NCI-H82 treated with DMSO at 0.1 percent for 48 hours (cell line): ENCODE measurements at regions not wholly inside any gene's neighbourhood (a gene's known extent, or its start where the extent isn't known, plus 50 kb on each side); places are given as distances from the start of the nearest gene placed in this dataset.

Source experiments
- DNase-seq: peaks from one replicate; lab custom pipeline; 2025; ENCODE audit not compliant: unreplicated experiment; lab: John Stamatoyannopoulos, UW

DNA sequence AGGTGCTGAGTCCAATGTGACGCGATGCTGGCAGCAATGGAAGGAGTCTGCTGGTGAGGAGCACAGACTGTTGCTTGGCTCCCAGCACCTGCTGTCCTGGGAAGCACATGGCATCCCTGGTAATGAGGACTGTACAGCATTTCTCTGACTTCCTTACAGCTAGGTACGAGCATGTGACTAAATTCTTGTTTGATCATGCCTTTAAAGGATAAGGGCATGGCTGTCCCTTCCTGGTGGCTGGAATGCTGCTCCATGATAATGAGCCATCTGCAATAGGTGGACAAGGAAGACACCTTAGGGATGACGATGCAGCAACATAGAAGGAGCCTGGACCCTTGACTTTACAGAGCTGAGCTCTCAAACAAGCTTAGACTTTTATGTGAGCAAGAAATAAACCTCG lies 278.0 kb upstream of the SPRED2 start:
- DNase-seq: no peak

DNA sequence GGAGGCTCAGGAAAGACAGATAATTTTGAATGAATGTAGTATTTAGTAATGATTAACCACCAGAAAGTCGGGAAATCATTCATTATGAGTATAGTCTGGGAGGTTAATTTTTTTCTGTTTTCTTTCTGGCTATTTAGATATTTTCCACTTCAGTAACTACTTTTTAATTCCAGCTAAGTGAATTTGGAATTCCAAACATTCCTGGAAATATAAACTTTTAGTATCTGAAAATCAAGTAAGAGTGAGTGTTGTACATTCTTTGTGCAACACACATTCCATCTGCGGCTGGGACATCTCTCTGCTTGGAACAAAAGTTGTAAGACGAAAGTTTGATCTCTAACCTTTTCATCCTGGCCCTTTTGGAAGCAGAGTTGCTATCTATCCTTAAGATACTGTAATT lies 275.7 kb upstream of the SPRED2 start:
- no peak for DNase-seq

DNA sequence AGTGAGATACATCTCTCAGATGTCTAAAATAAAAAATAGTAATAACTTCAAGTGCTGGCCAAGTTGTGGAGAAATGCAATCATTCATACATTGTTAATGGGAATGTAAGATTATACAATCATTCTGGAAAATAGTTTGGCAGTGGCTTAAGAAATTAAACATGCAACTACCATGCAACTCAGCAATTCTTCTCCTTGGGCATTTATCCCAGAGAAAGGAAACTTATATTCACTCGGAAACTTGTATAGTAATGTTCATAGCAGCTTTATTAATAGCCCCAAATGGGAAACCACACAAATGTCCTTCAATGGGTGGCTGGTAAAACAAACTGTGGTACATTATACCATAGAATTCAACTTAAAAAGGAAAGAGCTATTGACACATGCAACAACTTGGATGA lies 274.0 kb upstream of the SPRED2 start:
- DNase-seq: no peak

DNA sequence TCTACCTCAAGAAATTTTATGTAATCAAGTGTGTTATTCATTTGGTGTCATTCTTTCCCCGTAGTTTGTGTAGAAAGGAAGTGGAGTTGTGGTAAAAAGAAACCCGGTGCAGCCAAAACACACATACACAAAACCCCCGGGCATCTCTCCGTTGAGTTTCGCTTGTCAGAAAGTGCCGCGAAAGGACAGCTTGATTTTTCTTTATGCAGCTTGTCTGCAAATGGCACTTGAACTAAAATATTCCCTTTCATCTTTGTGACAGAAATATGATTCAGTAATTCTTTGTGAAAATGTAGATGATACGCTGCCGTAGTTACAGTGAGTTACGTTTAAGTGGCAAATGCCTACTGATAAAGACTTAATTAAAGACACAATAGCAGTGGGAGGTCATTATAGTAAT lies 268.8 kb upstream of the SPRED2 start:
- no peak for DNase-seq

DNA sequence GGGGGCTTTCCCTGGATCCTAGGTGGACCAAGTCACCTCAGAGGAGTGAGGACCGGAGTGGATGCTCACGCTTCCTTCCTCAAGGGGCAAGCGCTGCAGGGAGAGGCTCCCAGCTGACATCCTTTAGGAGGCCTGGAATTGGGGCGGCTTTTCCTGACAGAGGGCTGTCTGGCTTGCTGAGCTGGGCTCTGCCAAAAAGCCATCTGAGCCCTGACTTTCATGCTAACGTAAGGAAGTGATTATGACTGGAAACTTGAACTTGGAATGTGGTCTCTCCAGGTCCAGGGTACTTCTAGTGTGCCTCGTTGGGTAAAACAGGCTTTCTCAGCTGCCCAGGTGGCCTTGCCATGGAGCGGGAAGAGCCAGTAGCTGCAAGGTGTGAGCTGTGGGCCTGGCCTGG lies 268.3 kb upstream of the SPRED2 start:
- DNase-seq: no peak

DNA sequence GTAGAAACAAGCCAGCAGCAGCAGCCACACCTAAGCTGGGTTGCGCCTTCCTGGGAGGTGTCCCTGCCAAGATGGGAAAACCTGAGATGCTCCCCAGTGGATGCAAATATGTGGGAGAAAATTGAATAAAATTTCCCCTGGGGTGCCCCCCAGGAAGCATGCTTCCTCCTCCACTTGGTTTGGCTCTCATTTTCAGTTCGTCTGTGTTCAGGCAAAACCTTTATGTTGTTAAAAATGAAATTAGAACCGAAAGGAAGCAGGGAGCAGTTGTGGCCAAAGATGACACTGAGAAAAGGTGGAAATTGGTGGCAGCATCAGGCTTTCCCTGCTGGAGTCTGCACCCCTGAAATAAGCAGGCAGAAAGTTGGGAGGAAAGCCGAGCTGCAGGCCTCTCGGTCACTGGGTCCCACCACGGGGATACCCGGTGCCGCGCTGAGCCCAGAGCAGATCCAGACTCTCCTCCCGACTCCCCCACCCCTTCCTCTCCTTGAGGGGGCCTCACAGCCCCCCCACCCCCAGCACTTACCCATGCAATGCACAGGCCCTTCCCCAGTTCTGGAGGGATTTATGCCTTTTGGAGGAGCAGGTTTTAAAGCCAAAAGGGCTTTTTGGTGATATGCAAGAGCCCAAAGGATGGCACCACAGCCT lies 267.7 kb upstream of the SPRED2 start:
- no peak for DNase-seq

DNA sequence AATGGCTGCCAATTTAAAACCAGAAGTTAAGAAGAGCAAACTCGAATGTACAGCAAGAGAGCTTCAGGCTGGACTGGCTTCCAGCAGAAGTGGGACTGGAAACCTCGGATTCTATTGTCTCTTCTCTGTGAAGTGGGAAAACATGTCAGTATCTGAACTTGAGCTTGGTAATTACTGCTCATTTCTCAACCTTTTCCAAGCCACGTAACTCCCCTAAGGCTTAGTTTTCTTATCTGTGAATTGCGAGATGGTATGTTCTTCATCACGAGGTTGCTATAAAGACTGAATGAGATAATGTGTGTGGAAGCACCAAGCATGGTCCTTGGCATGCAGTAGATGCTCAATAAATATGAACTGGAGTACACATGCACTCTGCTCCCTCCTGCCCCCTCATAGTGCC lies 259.4 kb upstream of the SPRED2 start:
- no peak for DNase-seq

DNA sequence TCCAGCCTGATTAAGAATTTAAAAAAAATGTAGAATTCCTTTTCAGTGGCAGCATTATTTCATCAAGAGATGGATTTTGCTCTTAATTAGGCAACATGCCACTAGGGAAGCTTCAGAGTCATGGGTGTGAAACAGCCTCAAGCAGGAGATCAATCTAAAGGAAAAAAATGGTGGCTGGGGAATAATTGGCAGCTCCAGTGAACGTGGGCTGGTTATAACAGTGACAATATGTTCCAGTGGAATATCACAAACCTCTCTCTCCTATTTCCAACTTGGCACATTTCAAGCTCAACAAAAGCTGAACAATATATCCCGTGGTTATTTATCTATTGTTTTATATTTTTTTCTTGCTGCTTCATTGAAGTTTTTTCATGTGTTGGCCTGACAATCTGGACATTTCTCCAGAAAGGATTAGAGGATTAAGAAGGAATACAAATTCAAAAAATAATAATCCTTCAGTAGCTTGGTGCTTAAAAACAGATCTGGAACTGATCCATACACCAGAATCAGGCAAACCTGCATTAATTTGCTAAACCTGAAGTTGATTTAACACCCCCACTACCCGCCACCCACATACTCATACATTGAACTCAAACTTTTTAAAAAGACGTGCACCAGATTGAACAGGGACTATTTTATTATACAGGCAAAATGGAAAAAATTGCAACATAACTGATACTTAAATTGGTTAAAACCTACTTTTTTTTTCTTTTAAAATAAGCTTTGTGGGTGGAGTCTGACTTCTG lies 255.9 kb upstream of the SPRED2 start:
- DNase-seq: no peak

DNA sequence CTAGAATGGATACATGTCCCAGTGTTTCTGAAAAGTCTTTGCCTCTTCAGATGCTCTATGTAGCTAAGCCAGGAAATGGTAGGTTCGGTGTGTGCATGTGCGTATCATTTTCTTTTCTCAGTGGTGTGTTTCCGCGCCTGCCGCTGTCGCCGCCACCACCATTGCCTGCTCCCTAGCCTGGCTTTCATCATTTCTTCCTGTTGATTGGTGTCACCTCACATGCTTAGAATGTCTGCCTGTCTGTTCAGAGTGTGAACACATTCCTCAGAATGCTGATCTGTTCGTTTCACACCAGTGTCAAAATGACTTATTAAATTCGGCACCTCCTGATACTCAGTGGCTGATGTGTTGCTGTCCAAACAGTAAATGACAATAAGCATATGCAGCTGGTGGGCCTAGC lies 255.2 kb upstream of the SPRED2 start:
- DNase-seq: no peak

DNA sequence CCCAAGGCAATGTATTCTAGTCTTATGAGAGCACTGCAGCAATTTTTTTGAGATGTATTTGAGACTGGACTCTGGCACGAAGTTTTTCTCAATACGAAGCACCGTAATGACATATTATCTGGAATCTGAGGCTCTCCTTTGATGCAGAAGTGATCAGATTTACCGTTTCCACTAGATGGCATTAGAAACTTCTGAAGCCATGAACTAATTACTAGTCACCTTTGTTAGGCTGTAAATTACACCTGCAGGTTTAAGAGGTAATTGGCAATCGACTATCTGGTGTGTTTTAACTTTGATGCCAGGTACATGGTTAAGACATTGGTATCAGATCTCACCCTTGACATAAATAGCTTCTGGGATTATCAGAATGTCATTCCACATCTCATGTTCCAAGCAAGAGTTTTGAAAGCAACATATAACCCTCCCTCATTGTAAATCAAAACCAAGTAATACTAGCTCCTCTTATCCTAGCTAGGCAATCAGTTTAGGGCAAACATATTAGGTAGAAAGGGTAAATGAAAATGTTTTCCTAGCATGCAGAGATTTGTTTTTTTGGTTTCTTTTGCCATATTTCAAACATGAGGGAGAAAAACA lies 254.6 kb upstream of the SPRED2 start:
- no peak for DNase-seq

DNA sequence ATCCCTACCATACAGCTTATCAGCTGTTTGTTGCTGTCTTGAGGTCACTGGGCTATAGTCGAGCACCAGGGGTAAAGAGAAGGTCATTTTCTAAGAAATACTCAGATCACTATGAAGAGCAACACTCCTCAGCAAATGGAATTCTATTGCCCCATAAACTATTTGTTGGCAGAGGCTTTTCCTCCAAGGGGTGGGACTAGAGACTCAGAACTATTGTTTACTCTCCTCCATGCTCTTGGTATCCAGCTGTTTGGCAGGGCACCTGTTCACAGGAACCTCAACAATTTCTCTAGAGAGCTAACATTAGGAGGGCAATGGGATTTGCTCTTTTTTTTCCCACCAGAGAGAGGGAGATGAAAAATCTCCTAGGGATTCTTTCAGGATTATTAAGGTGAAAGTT lies 249.1 kb upstream of the SPRED2 start:
- no peak for DNase-seq

DNA sequence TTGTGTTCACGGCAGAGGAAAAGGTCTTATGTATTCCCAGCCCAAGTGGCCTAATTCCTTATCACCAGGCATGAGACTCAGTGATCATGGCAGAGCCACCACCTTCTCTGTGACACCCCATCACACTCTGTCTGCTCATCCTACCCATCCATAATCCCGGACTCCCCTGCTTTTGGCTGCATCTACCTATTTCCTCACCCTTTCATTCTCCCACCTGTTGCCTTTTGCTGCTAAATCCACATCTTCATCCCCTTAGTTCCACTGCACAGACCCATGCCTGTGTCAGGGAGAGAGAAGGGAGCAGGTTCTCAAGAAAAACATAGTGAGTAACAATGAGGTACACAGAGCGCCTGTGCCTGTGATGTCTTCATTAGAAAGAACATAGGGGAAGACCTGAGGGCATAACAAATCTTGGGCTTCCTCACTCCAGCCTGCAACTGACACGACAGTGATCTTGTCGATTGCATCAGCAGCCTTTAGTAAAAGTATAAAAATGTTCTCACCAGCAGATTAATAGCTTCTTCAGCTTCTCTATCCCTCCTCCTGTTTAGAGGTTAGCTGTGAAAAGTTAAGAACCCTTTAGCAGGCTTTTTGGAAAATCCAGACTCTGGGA lies 246.5 kb upstream of the SPRED2 start:
- DNase-seq: no peak

DNA sequence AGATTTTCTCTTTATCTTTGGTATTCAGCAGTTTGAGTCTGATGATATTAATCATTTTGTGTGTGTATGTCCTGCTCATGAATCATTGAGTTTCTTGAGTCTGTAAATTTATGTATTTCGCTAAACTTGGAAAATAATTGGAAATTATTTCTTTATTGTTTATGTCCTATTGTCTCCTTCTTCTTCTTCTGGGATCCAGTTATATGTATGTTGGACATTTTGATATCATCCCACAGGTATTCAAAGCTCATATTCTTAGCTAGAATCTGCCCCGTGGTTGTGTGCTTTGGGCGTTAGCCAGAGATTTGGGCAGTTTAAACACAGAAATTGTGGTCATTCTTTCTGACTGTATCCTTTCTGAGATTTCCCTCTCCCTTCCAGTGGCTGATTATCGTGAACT lies 243.0 kb upstream of the SPRED2 start:
- no peak for DNase-seq

DNA sequence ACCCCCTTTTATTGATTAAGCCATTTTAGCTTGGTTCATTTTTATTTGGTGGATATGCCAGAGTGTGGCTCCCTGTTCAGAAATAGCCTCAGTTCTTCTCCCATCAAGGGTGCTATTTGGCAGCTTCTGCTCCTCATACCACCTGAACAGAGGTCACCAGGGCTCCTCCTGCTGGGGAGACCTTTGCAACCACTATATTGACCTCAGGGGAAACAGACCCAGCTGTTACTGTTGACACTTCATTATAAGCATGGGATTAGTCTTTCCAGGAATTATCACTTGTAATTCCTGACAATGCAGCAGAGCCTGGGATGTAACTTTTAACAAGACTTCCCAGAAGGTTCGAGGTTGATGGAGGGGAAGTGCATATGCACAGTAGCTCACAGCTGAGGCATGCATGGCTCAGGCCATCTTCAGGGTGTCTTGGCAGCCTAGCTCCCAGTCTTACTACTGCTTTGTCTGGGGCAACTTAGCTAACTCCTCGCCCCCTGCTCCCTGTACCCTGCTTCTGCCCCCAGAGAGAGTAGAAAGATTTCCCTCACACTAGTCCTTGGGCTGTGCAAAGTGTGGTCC lies 239.4 kb upstream of the SPRED2 start:
- DNase-seq: peak; percentile 50

DNA sequence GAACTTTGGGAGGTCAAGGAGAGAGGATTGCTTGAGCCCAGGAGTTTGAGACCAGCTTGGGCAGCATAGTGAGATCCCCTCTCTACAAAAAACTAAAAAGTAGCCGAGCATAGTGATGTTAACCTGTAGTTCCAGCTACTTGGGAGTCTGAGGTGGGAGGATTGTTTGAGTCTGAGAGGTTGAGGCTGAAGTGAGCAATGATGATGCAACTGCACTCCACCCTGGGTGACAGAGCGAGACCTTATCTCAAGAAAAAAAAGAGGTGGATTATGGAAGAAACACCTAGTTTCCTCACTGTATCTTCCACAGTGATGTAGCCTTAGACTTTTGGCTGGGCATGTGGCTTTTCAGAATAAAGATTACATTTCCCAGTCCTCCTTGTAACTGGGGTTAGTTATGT lies 237.2 kb upstream of the SPRED2 start:
- DNase-seq: no peak

DNA sequence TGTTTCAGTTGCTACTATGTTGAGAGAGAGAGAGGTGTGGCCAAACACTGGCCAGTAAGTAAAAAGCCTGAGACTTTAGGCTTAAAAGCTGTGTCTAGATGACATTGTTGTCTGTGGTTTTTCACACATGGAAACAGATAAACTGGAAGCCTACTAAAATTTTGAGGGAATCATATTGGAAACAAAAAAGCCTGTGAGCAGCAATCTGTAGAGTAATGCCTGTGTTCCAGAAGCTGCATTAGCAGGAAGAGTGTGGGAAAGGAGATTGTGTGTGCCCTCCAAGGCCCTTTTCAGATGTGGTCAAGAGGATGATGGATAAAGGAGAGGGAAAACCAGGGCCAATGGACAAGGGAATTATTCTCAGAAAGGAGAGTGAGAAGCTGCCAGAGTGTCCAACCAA lies 236.3 kb upstream of the SPRED2 start:
- DNase-seq: no peak

DNA sequence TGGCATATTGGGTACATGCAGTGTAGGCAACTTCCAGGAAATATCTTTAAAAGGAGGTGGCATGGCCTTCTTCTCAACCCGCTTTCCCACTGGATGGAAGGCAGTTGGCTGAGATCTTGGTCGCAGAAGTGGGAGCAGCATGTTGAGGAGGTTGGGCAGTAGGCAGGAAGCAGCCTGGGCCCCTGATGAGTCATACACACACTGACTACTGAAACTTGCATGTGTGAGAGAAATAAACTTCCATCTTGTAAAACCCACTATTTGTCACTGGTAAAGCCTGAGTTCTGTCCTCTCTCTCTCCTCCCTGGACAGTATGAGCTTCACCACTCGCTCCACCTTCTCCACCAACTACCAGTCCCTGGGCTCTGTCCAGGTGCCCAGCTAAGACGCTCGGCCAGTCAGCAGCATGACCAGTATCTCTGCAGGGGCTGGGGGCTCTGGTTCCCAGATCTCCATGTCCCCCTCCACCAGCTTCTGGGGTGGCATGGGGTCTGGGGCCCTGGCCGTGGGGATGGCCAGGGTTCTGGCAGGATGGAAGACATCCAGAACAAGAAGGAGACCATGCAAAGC lies 233.8 kb upstream of the SPRED2 start:
- DNase-seq: no peak

DNA sequence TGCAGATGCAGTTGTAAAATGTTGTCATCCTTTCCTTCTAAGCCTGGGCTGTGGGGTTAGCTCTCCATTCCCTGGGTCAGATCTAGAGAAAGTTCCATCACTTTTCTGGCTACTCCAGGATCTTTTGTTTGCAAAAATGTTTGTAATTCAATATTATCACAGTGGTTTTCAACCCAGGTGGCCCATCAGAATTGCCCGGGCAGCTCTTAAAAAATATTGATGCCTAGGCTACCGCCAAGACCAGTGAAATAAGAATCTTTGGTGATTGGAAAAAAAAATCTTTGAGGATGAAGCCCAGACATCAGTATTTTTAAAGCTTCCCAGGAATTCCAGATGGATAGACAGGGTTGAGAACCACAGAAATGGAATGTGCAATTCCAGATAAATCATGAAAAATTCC lies 232.5 kb upstream of the SPRED2 start:
- no peak for DNase-seq

DNA sequence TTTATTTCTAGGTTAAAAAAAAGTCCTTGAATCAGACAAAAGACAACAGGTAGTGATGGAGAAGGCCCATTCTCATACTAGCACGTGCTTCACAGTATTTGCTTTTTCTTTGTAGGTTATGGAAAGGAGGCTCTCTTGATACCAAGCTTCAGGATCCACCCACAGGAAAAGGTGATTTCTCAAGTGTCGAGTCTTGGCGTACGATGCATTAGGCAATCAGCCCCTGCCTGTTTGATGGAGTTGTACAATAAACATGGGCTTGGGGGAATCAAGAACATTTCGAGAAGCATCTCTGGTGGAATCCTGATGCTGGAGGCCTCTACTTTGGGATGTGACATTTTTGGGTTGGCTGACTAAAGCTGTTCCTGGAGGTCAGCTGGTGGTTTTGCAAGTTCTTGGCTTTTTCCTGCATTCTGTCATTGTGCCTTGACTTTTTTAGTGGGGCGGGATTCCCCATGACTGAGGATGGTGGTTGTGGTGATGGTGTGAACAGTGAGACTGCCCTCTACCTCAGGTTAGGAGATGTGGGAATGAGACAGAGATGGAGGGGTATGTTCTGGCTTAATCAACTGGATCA lies 231.5 kb upstream of the SPRED2 start:
- DNase-seq: no peak

DNA sequence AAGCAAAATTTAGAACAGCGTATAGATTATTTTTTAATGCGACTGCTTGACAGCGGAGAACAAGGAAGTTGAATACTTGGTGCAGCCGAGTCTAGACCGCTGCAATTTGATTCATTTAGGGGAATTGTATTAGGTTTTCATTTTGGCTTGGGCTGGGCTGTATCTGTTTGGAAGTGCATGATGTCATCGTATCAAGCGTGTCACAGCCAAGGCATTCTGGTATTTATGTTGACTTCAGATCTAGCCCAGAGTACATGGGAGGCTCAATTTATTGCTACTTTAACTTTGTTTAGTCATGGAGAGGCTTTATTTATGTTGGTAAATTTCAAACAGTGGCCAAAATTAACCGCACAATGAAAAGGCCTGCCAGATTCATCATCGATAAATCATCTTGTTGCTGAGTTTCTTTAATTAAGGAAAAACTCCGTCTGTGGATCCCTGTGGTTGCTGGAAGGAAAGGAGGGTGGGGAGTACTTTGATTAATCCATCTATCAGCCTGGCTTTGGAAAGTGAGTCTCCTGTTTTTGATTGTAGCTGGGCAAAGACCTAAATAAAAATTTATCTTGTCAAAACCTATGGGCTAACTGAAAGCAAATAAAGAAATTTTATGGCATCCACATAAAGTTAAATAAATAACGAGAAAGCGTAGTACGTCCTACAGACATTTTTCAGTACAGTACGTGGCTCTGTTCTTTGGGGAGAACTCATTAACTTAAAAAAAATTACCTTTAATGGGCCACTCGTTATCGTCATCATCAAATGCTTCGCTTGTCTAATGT lies 230.4 kb upstream of the SPRED2 start:
- no peak for DNase-seq
